OCI-LY1 (cell line): ENCODE measurements at regions not wholly inside any gene's neighbourhood (a gene's known extent, or its start where the extent isn't known, plus 50 kb on each side); places are given as distances from the start of the nearest gene placed in this dataset.

Experiments used
- CTCF ChIP-seq: fragments of 200-600 bp; sonication (generic), shearing (Covaris generic); IDR thresholded peaks from 2 replicates; pipeline ENCODE4 v1.5.1; 2017; ENCODE audit warnings: mild to moderate bottlenecking, antibody characterized with exemption, low read length, moderate library complexity, mixed read lengths
- EZH2 ChIP-seq: fragments of 200-600 bp; sonication (generic), shearing (Covaris generic); IDR thresholded peaks from 2 replicates; pipeline ENCODE4 v1.8.0; 2017; ENCODE audit warnings: borderline replicate concordance, mixed run types, mild to moderate bottlenecking, antibody characterized with exemption, low read length, moderate library complexity, mixed read lengths

GRCh38 chr3:197428952-197429351, 126.8 kb downstream of the BDH1 start:
- TF ChIP-seq CTCF: no peak
- TF ChIP-seq EZH2: no peak
